ENCODE measurements at regions not wholly inside any gene's neighbourhood (a gene's known extent, or its start where the extent isn't known, plus 50 kb on each side); places are given as distances from the start of the nearest gene placed in this dataset.

DNA sequence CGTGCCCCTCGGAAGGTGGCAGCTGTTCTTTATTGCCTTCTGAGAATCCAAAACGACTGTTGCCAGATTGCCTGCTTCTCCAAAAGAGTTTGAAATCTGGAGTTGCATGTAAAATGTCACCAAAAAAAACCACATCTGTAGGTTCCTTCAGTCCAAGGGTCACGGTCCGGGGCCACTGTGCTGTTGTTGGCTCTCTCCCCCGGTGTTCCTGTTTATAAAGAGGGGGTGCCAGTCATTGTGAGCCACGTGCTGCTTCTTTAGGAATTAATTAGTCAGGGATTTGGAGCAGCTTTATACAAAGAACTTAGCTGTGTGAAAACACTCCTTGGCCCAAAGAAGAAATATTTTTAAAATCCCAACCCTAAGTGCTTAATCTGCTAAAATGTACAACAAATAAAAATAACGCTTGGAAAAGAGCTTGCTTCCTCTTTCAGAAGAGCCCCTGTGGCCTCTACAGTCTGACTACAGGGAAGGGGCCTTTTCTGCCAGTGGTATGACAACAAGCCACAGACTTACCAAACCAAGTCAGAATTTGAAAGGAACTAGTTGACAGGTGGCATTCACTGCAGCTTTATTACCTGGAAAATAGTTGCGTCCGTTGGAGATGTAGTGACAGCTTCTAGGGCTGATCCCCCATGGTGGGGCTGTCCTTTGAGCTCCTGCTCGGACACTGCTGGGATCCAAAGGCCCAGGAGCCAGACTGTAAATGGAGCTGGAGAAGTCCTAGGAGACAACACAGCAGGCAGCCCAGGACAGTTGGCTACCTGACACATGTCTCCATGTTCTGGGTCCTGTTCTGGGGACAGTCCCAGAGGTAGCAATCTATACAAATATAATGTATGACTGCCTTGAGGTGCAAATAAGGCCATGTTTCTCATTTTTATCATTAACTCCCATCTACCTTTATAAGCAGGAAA is 84.5 kb upstream of the SLC1A4 start:
- TF ChIP-seq, protein P1, sequence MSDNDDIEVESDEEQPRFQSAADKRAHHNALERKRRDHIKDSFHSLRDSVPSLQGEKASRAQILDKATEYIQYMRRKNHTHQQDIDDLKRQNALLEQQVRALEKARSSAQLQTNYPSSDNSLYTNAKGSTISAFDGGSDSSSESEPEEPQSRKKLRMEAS (IDR thresholded peaks at IDR 0.05): no peak
- TF ChIP-seq FOXM1 (IDR thresholded peaks at IDR 0.05; ENCODE audit: borderline replicate concordance, low read depth): no peak
- no peak for TF ChIP-seq TCF12 (IDR thresholded peaks at IDR 0.05; ENCODE audit: low read depth)
- TF ChIP-seq CEBPB (IDR thresholded peaks at IDR 0.05): no peak
- no peak for TF ChIP-seq NFIC (IDR thresholded peaks at IDR 0.05)
- TF ChIP-seq TEAD4 (IDR thresholded peaks at IDR 0.05): no peak
- no peak for TF ChIP-seq EP300 (IDR thresholded peaks at IDR 0.05; ENCODE audit: borderline replicate concordance)
- TF ChIP-seq, protein P2, sequence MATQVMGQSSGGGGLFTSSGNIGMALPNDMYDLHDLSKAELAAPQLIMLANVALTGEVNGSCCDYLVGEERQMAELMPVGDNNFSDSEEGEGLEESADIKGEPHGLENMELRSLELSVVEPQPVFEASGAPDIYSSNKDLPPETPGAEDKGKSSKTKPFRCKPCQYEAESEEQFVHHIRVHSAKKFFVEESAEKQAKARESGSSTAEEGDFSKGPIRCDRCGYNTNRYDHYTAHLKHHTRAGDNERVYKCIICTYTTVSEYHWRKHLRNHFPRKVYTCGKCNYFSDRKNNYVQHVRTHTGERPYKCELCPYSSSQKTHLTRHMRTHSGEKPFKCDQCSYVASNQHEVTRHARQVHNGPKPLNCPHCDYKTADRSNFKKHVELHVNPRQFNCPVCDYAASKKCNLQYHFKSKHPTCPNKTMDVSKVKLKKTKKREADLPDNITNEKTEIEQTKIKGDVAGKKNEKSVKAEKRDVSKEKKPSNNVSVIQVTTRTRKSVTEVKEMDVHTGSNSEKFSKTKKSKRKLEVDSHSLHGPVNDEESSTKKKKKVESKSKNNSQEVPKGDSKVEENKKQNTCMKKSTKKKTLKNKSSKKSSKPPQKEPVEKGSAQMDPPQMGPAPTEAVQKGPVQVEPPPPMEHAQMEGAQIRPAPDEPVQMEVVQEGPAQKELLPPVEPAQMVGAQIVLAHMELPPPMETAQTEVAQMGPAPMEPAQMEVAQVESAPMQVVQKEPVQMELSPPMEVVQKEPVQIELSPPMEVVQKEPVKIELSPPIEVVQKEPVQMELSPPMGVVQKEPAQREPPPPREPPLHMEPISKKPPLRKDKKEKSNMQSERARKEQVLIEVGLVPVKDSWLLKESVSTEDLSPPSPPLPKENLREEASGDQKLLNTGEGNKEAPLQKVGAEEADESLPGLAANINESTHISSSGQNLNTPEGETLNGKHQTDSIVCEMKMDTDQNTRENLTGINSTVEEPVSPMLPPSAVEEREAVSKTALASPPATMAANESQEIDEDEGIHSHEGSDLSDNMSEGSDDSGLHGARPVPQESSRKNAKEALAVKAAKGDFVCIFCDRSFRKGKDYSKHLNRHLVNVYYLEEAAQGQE (IDR thresholded peaks at IDR 0.05; ENCODE audit: low read depth): no peak
- no peak for TF ChIP-seq RAD21 (IDR thresholded peaks at IDR 0.05; ENCODE audit: low read depth)

Measured in Ishikawa (cell line).